Left lung (tissue), 4 donors: ENCODE measurements at regions not wholly inside any gene's neighbourhood (a gene's known extent, or its start where the extent isn't known, plus 50 kb on each side); places are given as distances from the start of the nearest gene placed in this dataset.

Experiments
- ATAC-seq: fragments of 200-7000 bp; cut with Tn5 transposase; one replicate; pipeline ENCODE4 v1.9.1; 2020; ENCODE audit warnings: moderate library complexity
- DNase-seq, 4 donors: peaks; one replicate each; pipeline ENCODE4 v3.0.0-alpha.2; 2013 to 2020
- H3K27ac ChIP-seq, 2 donors: fragments of 200-600 bp; sonication (generic) in 1 of 2; one replicate each; pipeline versions ENCODE4 v1.5.0 to v1.8.0; 2020 to 2021
- H3K27me3 ChIP-seq, 2 donors: fragments of 200-600 bp; sonication (generic) in 1 of 2; one replicate each; pipeline versions ENCODE4 v1.5.0 to v1.8.0; 2020 to 2021
- H3K36me3 ChIP-seq, 2 donors: fragments of 200-600 bp; sonication (generic) in 1 of 2; one replicate each; pipeline versions ENCODE4 v1.5.0 to v1.8.0; 2020 to 2021
- H3K4me1 ChIP-seq, 2 donors: fragments of 200-600 bp; one replicate each; pipeline ENCODE4 v1.8.0; 2021
- H3K4me3 ChIP-seq, 2 donors: fragments of 200-600 bp; sonication (generic) in 1 of 2; one replicate each; pipeline versions ENCODE4 v1.5.0 to v1.8.0; 2020 to 2021; ENCODE audit warnings: mild to moderate bottlenecking in 1 of 2
- H3K9me3 ChIP-seq, 2 donors: fragments of 200-600 bp; sonication (generic) in 1 of 2; one replicate each; pipeline versions ENCODE4 v1.5.0 to v1.8.0; 2020 to 2021
- intact Hi-C, 2 donors: fragments of 100-400 bp; cut with DNase I; formaldehyde crosslinking; loops; one replicate each; pipeline versions ENCODE4 v1.11.2 to v1.14.2; 2022
- TF ChIP-seq, protein P1 (sequence below), 2 donors: fragments of 200-600 bp; sonication (generic) in 1 of 2; IDR thresholded peaks; one replicate each; pipeline versions ENCODE4 v1.5.0 to v1.8.0; 2021; ENCODE audit warnings: antibody characterized with exemption in 2 of 2
- donor health status: DM: no; HTN: yes; CAD: no.
- donor health status: DM: no; HTN: no; CAD: no.

DNA sequence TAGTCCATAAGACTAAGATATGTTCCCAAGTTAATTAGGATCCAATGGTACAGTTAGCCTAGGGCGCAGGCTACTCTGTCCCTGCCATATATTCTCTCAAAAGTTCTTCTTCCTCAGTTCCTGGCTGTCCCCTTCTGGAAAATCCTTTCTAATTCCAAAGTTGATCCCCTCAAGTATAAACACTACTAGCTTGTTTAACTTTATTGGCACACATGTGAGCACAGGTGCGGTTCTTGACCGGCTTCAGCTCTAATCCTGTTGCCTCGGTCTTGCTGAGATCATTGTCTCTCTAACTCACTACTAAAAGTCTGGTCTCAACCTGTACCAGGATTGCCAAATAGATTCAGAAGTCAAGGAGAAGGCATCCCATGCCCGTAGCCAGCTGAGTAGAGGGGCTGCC lies 89.0 kb downstream of the SEMA4F start:
- DNase-seq (no peak), ATAC-seq (no peak)
- H3K9me3 ChIP-seq, result no peaks in the 10 kb centered on the region
- no peaks in the 10 kb centered on the region for H3K27me3 ChIP-seq
- no peak overlapping the region for H3K27ac ChIP-seq
- intact Hi-C loops, result no loop called here
- no peak overlapping the region for H3K4me3 ChIP-seq
- H3K36me3 ChIP-seq, result no peaks in the 10 kb centered on the region
- TF ChIP-seq, protein P1, sequence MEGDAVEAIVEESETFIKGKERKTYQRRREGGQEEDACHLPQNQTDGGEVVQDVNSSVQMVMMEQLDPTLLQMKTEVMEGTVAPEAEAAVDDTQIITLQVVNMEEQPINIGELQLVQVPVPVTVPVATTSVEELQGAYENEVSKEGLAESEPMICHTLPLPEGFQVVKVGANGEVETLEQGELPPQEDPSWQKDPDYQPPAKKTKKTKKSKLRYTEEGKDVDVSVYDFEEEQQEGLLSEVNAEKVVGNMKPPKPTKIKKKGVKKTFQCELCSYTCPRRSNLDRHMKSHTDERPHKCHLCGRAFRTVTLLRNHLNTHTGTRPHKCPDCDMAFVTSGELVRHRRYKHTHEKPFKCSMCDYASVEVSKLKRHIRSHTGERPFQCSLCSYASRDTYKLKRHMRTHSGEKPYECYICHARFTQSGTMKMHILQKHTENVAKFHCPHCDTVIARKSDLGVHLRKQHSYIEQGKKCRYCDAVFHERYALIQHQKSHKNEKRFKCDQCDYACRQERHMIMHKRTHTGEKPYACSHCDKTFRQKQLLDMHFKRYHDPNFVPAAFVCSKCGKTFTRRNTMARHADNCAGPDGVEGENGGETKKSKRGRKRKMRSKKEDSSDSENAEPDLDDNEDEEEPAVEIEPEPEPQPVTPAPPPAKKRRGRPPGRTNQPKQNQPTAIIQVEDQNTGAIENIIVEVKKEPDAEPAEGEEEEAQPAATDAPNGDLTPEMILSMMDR (IDR thresholded peaks at IDR 0.05), result no peak
- H3K4me1 ChIP-seq, result peaks cover 0 to 10% of the 10 kb centered on the region in 2 donors

DNA sequence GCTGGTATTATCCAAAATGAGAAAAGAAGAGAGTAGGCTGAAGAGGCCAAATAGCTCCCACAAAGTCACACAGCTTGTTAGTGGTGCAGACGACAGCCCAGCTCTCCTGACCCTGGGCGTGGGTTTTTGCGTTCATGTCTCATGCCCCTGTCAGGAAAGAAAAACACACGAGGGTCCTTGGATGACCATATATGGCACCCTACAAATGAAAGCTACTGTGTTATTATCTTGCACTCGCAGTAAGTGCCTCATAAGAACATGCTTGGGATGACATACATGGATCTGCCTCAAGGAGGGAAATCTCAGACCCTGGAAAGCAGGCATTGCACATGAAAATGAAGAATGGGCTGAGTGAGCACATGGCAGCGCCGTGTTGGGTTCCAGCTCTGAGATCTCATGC lies 89.7 kb downstream of the SEMA4F start:
- no peaks in the 10 kb centered on the region for H3K36me3 ChIP-seq
- ATAC-seq (no peak), DNase-seq (no peak)
- TF ChIP-seq, protein P1 (IDR thresholded peaks at IDR 0.05), result no peak
- intact Hi-C loops, result no loop called here
- H3K4me1 ChIP-seq, result peaks cover 0 to 10% of the 10 kb centered on the region in 2 donors
- no peak overlapping the region for H3K27ac ChIP-seq
- no peak overlapping the region for H3K4me3 ChIP-seq
- H3K9me3 ChIP-seq, result no peaks in the 10 kb centered on the region
- no peaks in the 10 kb centered on the region for H3K27me3 ChIP-seq

- H3K27ac ChIP-seq, result no peak overlapping the region
- peaks cover 0 to 10% of the 10 kb centered on the region in 2 donors for H3K4me1 ChIP-seq
- H3K27me3 ChIP-seq, result no peaks in the 10 kb centered on the region
- TF ChIP-seq, protein P1 (IDR thresholded peaks at IDR 0.05), result no peak
- no peaks in the 10 kb centered on the region for H3K36me3 ChIP-seq
- H3K4me3 ChIP-seq, result no peak overlapping the region
- H3K9me3 ChIP-seq, result no peaks in the 10 kb centered on the region
- no peak for DNase-seq
- intact Hi-C loops, result no loop called here
- no peak for ATAC-seq
Observed at GRCh38 chr2:74744731-74745515, 89.0 kb upstream of the HK2 start.

GRCh38 chr2:74745766-74746165 lies 88.2 kb upstream of the HK2 start:
- no peak overlapping the region for H3K4me3 ChIP-seq
- no peak overlapping the region for H3K27ac ChIP-seq
- intact Hi-C loops, result no loop called here
- DNase-seq, result no peak
- H3K4me1 ChIP-seq, result peaks cover 0 to 8% of the 10 kb centered on the region in 2 donors
- no peaks in the 10 kb centered on the region for H3K27me3 ChIP-seq
- H3K36me3 ChIP-seq, result no peaks in the 10 kb centered on the region
- no peaks in the 10 kb centered on the region for H3K9me3 ChIP-seq
- ATAC-seq, result no peak
- TF ChIP-seq, protein P1 (IDR thresholded peaks at IDR 0.05), result no peak

DNA sequence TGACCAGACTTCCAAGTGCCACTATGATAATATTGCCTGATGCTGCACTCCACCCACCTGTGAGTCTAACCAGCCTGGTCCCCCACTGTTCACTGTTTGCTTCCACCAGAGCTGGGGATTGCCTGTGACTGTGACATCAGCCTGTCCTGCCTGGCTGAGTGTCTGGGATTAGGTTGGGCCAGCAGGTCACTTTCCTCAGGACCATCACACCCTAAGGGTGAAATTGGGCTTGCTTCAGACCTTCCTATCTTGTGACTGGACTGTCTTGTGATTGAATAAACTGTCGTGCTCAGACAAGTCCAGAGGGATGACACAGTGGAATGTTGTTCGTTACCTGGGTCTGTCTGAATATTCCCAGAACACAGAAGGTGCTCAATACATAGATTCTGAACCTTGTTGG lies 87.4 kb upstream of the HK2 start:
- Histone ChIP-seq H3K4me3 (no peak overlapping the region), H3K36me3 (no peaks in the 10 kb centered on the region), H3K27ac (no peak overlapping the region), H3K27me3 (no peaks in the 10 kb centered on the region), H3K4me1 (peaks cover 0 to under 1% of the 10 kb centered on the region in 2 donors), H3K9me3 (no peaks in the 10 kb centered on the region)
- intact Hi-C loops, result no loop called here
- TF ChIP-seq, protein P1 (IDR thresholded peaks at IDR 0.05), result no peak
- DNase-seq (no peak), ATAC-seq (no peak)
